Pancreas (tissue), 10 donors: ENCODE measurements at regions not wholly inside any gene's neighbourhood (a gene's known extent, or its start where the extent isn't known, plus 50 kb on each side); places are given as distances from the start of the nearest gene placed in this dataset.
"Not testable (repeated sequence)": the region's sequence is repeated elsewhere in the genome, so short reads cannot be mapped to it uniquely, and the experiment has no call there.

Source experiments
- ATAC-seq, 4 donors: fragments of 200-7000 bp; cut with Tn5 transposase; one replicate each; pipeline versions ENCODE4 v1.8.0 to v1.9.1; 2020; ENCODE audit warnings: mild to moderate bottlenecking in 4 of 4, moderate library complexity in 4 of 4
- DNase-seq, 6 donors: peaks; one replicate each; pipeline ENCODE4 v3.0.0-alpha.2; 2020
- FAIRE-seq: peaks from 2 replicates; lab custom pipeline; 2012; peaks lifted over from hg19 to GRCh38; lab: Jason Lieb, UNC
- H3K27ac ChIP-seq, 4 donors: fragments of 200-600 bp; sonication (generic); 1 replicate in 3 of 4; 2 replicates in 1 of 4; pipeline versions ENCODE4 v1.5.0 to v1.8.0; 2020
- H3K27me3 ChIP-seq, 4 donors: fragments of 200-600 bp; one replicate each; pipeline ENCODE4 v1.8.0; 2021
- H3K36me3 ChIP-seq, 3 donors: fragments of 200-600 bp; sonication (generic) in 1 of 3; one replicate each; pipeline versions ENCODE4 v1.5.0 to v1.8.0; 2020 to 2021
- H3K4me1 ChIP-seq, 3 donors: fragments of 200-600 bp; one replicate each; pipeline ENCODE4 v1.8.0; 2021
- H3K4me3 ChIP-seq, 4 donors: fragments of 200-600 bp; sonication (generic) in 2 of 4; one replicate each; pipeline versions ENCODE4 v1.5.0 to v1.8.0; 2020 to 2021
- H3K9me3 ChIP-seq, 4 donors: fragments of 200-600 bp; one replicate each; pipeline ENCODE4 v1.8.0; 2021
- WGBS, 2 donors: extraction: QIAGEN DNeasy Blood & Tissue Kit; methylation state at CpG; one replicate each; pipeline ENCODE4 v1.1.7; 2013; 5-methylcytosine and 5-hydroxymethylcytosine counted together
- intact Hi-C, 3 donors: fragments of 100-400 bp; cut with DNase I; formaldehyde crosslinking; loops; one replicate each; pipeline versions ENCODE4 v1.11.1 to v1.14.2; 2022
- TF ChIP-seq, protein P1 (sequence below), 4 donors: fragments of 200-600 bp; sonication (generic) in 3 of 4; IDR thresholded peaks; one replicate each; pipeline versions ENCODE4 v1.5.0 to v1.8.0; 2021; ENCODE audit warnings: antibody characterized with exemption in 4 of 4
- donor health status: healthy with polysubstance abuse.
- donor health status: DM: no; HTN: no; CAD: no; lungs with moderate emphysema.
- donor health status: DM: no; HTN: no; CAD: no.
- donor health status: control.
- donor health status: control.
- donor health status: Bipolar disorder and iron deficiency.
- donor health status: DM: yes; HTN: yes; CAD: no.
- donor health status: DM: no; HTN: no; CAD: no.
- donor health status: DM: no; HTN: no; CAD: no.
- donor health status: DM: yes; HTN: yes; CAD: no.

DNA sequence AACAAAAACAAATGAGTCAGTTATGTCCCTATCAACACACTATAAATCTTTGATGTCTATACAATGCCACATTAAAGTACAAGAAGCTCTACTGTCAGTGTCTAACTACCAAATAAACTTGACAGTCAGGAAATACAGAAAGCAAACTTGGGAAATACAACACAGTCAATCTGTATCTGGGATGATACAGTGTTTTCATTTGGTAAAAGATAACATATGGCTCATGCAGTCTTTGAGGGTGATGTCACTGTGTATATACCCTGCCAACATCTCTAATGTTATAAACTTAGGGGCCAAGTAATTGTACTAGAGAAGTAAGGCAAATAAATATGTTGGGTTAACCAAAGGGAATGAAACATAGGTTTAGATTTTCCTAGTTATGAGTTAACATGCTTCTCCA is 552.5 kb upstream of the ADAMTS5 start:
- no peaks in the 10 kb centered on the region for H3K4me1 ChIP-seq
- no peak overlapping the region for H3K4me3 ChIP-seq
- no peaks in the 10 kb centered on the region for H3K36me3 ChIP-seq
- no peaks in the 10 kb centered on the region for H3K9me3 ChIP-seq
- no peak for DNase-seq
- H3K27me3 ChIP-seq: no peaks in the 10 kb centered on the region
- no peak for ATAC-seq
- no peak for FAIRE-seq
- TF ChIP-seq, protein P1, sequence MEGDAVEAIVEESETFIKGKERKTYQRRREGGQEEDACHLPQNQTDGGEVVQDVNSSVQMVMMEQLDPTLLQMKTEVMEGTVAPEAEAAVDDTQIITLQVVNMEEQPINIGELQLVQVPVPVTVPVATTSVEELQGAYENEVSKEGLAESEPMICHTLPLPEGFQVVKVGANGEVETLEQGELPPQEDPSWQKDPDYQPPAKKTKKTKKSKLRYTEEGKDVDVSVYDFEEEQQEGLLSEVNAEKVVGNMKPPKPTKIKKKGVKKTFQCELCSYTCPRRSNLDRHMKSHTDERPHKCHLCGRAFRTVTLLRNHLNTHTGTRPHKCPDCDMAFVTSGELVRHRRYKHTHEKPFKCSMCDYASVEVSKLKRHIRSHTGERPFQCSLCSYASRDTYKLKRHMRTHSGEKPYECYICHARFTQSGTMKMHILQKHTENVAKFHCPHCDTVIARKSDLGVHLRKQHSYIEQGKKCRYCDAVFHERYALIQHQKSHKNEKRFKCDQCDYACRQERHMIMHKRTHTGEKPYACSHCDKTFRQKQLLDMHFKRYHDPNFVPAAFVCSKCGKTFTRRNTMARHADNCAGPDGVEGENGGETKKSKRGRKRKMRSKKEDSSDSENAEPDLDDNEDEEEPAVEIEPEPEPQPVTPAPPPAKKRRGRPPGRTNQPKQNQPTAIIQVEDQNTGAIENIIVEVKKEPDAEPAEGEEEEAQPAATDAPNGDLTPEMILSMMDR (IDR thresholded peaks at IDR 0.05): no peak
- intact Hi-C loops: no loop called here
- no peak overlapping the region for H3K27ac ChIP-seq

DNA sequence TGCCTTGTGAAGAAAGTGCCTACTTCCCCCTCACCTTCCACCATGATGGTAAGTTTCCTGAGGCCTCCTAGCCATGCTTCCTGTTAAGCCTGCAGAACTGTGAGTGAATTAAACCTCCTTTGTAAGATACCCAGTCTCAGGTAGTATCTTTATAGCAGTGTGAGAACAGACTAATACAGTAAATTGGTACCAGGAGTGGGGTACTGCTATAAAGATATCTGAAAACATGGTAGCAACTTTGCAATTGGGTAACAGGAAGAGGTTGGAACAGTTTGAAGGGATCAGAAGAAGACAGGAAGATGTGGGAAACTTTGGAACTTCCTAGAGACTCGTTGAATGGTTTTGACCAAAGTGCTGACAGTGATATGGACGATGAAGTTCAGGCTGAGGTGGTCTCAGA is 550.3 kb upstream of the ADAMTS5 start:
- intact Hi-C loops, H3K4me3 ChIP-seq, H3K9me3 ChIP-seq, ATAC-seq, FAIRE-seq, H3K4me1 ChIP-seq, H3K27ac ChIP-seq, H3K36me3 ChIP-seq, H3K27me3 ChIP-seq, DNase-seq: not testable (repeated sequence)
- WGBS, 2 donors: 65 to 75% methylated on average over 2 of the region's 2 CpGs

DNA sequence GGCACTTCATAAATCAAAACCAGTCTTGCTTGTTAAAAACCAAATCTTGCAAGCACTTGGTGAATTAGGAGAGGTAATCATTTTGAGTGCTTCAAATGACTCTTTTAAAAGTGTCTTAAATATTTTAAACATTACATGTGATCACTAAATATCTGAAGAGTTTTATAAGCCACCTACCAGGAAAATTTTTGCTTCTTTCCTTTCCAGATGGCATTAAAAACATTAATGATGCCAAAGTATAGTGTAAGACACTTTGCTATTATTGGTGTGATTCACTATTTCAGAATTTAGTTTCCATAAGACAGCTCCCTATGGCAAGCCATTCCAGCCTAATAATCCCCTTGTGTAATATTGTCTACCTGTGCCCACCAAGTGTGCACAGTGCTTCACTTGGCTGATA is 548.8 kb upstream of the ADAMTS5 start:
- TF ChIP-seq, protein P1 (IDR thresholded peaks at IDR 0.05): no peak
- ATAC-seq: no peak
- Histone ChIP-seq H3K4me3 (no peak overlapping the region), H3K4me1 (no peaks in the 10 kb centered on the region), H3K9me3 (no peaks in the 10 kb centered on the region), H3K27me3 (no peaks in the 10 kb centered on the region), H3K36me3 (no peaks in the 10 kb centered on the region), H3K27ac (no peak overlapping the region)
- no peak for DNase-seq
- intact Hi-C loops: no loop called here
- no peak for FAIRE-seq

DNA sequence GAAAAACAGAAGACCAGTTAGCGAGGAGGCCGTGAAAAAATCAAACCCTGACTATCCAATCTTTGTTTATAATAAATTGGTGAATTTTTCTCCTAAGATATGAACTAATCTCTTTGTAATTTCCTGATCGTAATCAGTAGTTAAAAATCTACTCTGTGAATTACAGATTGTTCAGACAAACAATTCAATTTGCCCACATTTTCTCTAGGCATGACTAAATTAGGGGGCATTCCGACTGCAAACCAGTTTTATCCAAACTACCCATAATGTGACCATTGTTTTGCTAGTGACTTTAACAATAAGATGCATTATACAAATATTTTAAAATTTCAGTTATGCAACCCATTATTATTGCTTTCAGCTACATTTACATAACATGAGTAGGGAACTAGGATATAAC is 546.9 kb upstream of the ADAMTS5 start:
- Histone ChIP-seq H3K4me3 (no peak overlapping the region), H3K4me1 (no peaks in the 10 kb centered on the region), H3K27ac (no peak overlapping the region), H3K36me3 (no peaks in the 10 kb centered on the region), H3K9me3 (no peaks in the 10 kb centered on the region), H3K27me3 (no peaks in the 10 kb centered on the region)
- TF ChIP-seq, protein P1 (IDR thresholded peaks at IDR 0.05): no peak
- ATAC-seq: no peak
- WGBS, 2 donors: 58 to 61% methylated on average over 4 of the region's 4 CpGs
- DNase-seq: no peak
- intact Hi-C loops: no loop called here
- no peak for FAIRE-seq

DNA sequence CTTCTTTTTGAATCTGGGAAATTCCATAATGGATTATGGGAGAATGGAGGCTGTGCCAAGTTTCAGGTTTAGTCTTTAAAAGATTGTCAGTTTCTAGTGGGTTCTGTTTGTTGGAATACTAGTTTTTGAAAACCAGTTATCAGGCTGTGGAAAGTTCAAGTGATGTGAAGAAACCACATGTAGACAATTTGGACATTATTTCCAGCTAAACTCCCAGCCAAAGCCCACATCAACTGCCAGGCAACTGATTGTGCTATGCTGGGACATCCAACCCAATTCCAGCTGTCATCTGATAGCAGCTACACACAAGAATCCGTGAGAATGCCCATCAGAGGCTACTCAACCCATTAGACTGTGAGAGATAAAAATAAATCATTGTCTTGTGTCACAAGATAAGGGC is 546.1 kb upstream of the ADAMTS5 start:
- FAIRE-seq: no peak
- peak in 1 of 4 donors; percentile 18 for ATAC-seq
- intact Hi-C loops: no loop called here
- DNase-seq: no peak
- Histone ChIP-seq H3K27me3 (no peaks in the 10 kb centered on the region), H3K9me3 (no peaks in the 10 kb centered on the region), H3K4me1 (no peaks in the 10 kb centered on the region), H3K4me3 (no peak overlapping the region), H3K27ac (no peak overlapping the region), H3K36me3 (no peaks in the 10 kb centered on the region)
- TF ChIP-seq, protein P1 (IDR thresholded peaks at IDR 0.05): no peak
- 26 to 36% methylated on average over 1 of the region's 1 CpG for WGBS, 2 donors

DNA sequence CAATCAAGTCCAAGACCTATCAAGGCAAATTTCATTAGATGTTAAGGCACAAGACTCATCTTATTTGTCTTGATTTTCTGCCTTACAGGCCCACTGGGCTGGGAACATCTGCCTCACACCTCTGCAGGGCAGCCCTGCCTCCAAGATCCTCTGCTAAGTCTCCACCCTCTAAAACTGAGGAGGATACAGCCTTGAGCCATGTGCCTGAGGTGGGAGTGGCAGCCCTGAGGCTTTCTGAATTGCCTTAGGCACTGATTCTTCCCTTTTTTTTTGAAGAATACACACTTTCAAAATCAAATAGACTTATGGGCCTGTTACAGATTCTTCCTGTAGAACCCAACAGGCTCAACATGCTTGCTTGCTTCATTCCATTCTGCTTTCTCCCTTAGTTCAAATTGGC is 544.3 kb upstream of the ADAMTS5 start:
- ATAC-seq (no peak), DNase-seq (no peak), FAIRE-seq (no peak)
- H3K4me1 ChIP-seq: no peaks in the 10 kb centered on the region
- intact Hi-C loops: no loop called here
- H3K4me3 ChIP-seq: no peak overlapping the region
- TF ChIP-seq, protein P1 (IDR thresholded peaks at IDR 0.05): no peak
- no peaks in the 10 kb centered on the region for H3K36me3 ChIP-seq
- no peak overlapping the region for H3K27ac ChIP-seq
- no peaks in the 10 kb centered on the region for H3K27me3 ChIP-seq
- no peaks in the 10 kb centered on the region for H3K9me3 ChIP-seq
